ENCODE measurements at regions not wholly inside any gene's neighbourhood (a gene's known extent, or its start where the extent isn't known, plus 50 kb on each side); places are given as distances from the start of the nearest gene placed in this dataset.

DNA sequence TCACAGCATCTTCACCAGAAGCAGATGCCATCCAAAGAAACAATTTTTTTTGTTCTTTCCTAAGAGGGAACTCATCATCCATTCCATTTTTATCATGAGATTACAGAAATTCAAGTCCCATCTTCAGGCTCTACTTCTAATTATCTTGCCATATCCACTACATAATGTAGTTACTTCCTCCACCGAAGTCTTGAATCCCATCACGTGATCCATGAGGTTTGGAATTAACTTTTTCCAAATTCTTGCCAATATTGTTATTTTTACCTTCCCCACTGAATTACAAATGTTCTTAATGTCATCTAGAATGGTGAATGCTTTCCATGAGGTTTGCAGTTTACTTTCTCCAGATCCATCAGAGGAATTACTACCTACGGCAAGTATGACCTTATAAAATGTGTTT is 1014.7 kb upstream of the LRRN3 start:
- H3K4me2 ChIP-seq (ENCODE audit: low read length) = no peak overlapping the region
- no peaks in the 10 kb centered on the region for H3K4me1 ChIP-seq (ENCODE audit: insufficient read depth, low read length, severe bottlenecking)
- TF ChIP-seq EZH2 (IDR thresholded peaks at IDR 0.05; ENCODE audit: borderline replicate concordance, low read length) = no peak
- TF ChIP-seq, protein P1, sequence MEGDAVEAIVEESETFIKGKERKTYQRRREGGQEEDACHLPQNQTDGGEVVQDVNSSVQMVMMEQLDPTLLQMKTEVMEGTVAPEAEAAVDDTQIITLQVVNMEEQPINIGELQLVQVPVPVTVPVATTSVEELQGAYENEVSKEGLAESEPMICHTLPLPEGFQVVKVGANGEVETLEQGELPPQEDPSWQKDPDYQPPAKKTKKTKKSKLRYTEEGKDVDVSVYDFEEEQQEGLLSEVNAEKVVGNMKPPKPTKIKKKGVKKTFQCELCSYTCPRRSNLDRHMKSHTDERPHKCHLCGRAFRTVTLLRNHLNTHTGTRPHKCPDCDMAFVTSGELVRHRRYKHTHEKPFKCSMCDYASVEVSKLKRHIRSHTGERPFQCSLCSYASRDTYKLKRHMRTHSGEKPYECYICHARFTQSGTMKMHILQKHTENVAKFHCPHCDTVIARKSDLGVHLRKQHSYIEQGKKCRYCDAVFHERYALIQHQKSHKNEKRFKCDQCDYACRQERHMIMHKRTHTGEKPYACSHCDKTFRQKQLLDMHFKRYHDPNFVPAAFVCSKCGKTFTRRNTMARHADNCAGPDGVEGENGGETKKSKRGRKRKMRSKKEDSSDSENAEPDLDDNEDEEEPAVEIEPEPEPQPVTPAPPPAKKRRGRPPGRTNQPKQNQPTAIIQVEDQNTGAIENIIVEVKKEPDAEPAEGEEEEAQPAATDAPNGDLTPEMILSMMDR (IDR thresholded peaks at IDR 0.05; ENCODE audit: low read length) = no peak
- no peak overlapping the region for H3K4me3 ChIP-seq (ENCODE audit: low read depth, low read length, poor library complexity, severe bottlenecking)
- no peaks in the 10 kb centered on the region for H4K20me1 ChIP-seq (ENCODE audit: insufficient read depth, low read length)
- H3K9ac ChIP-seq (ENCODE audit: low read length) = no peak overlapping the region
- H3K79me2 ChIP-seq (ENCODE audit: insufficient read depth, low read length) = no peaks in the 10 kb centered on the region
- no peak overlapping the region for H3K27ac ChIP-seq (ENCODE audit: low read depth, low read length, poor library complexity, severe bottlenecking)
- no peaks in the 10 kb centered on the region for H3K9me2 ChIP-seq (ENCODE audit: low read depth, low read length)
- no peaks in the 10 kb centered on the region for H3K36me3 ChIP-seq (ENCODE audit: insufficient read depth, low read length)
- no peak overlapping the region for H2AFZ ChIP-seq (ENCODE audit: low read length)
- no peaks in the 10 kb centered on the region for H3K9me3 ChIP-seq (ENCODE audit: low read length)
- H3K27me3 ChIP-seq (ENCODE audit: insufficient read depth, low read length) = no peaks in the 10 kb centered on the region
- no peaks in the 10 kb centered on the region for H3F3A ChIP-seq (ENCODE audit: insufficient read depth, low read length)

GRCh38 chr7:110084181-110084807 is 1006.6 kb upstream of the LRRN3 start:
- Histone ChIP-seq H3K9ac (ENCODE audit: low read length) (no peak overlapping the region), H2AFZ (ENCODE audit: low read length) (no peak overlapping the region), H3K9me2 (ENCODE audit: low read depth, low read length) (no peaks in the 10 kb centered on the region), H4K20me1 (ENCODE audit: insufficient read depth, low read length) (no peaks in the 10 kb centered on the region), H3K36me3 (ENCODE audit: insufficient read depth, low read length) (no peaks in the 10 kb centered on the region), H3K9me3 (ENCODE audit: low read length) (no peaks in the 10 kb centered on the region), H3K27ac (ENCODE audit: low read depth, low read length, poor library complexity, severe bottlenecking) (no peak overlapping the region), H3K4me2 (ENCODE audit: low read length) (no peak overlapping the region), H3K4me3 (ENCODE audit: low read depth, low read length, poor library complexity, severe bottlenecking) (no peak overlapping the region), H3F3A (ENCODE audit: insufficient read depth, low read length) (no peaks in the 10 kb centered on the region), H3K27me3 (ENCODE audit: insufficient read depth, low read length) (no peaks in the 10 kb centered on the region), H3K4me1 (ENCODE audit: insufficient read depth, low read length, severe bottlenecking) (no peaks in the 10 kb centered on the region), H3K79me2 (ENCODE audit: insufficient read depth, low read length) (no peaks in the 10 kb centered on the region)
- no peak for TF ChIP-seq EZH2 (IDR thresholded peaks at IDR 0.05; ENCODE audit: borderline replicate concordance, low read length)
- TF ChIP-seq, protein P1 (IDR thresholded peaks at IDR 0.05; ENCODE audit: low read length) = no peak

- Histone ChIP-seq H3K27me3 (ENCODE audit: insufficient read depth, low read length) (no peaks in the 10 kb centered on the region), H3K79me2 (ENCODE audit: insufficient read depth, low read length) (no peaks in the 10 kb centered on the region), H3K9ac (ENCODE audit: low read length) (no peak overlapping the region), H3F3A (ENCODE audit: insufficient read depth, low read length) (no peaks in the 10 kb centered on the region), H3K27ac (ENCODE audit: low read depth, low read length, poor library complexity, severe bottlenecking) (no peak overlapping the region), H3K36me3 (ENCODE audit: insufficient read depth, low read length) (no peaks in the 10 kb centered on the region), H3K4me2 (ENCODE audit: low read length) (no peak overlapping the region), H3K4me3 (ENCODE audit: low read depth, low read length, poor library complexity, severe bottlenecking) (no peak overlapping the region), H3K9me3 (ENCODE audit: low read length) (no peaks in the 10 kb centered on the region), H2AFZ (ENCODE audit: low read length) (no peak overlapping the region), H3K9me2 (ENCODE audit: low read depth, low read length) (no peaks in the 10 kb centered on the region), H4K20me1 (ENCODE audit: insufficient read depth, low read length) (no peaks in the 10 kb centered on the region), H3K4me1 (ENCODE audit: insufficient read depth, low read length, severe bottlenecking) (no peaks in the 10 kb centered on the region)
- TF ChIP-seq, protein P1 (IDR thresholded peaks at IDR 0.05; ENCODE audit: low read length) = peak; percentile 60
- TF ChIP-seq EZH2 (IDR thresholded peaks at IDR 0.05; ENCODE audit: borderline replicate concordance, low read length) = no peak
Measured at GRCh38 chr7:110090110-110090820, 1000.7 kb upstream of the LRRN3 start.
